Spleen (tissue), 11 donors: ENCODE measurements at regions not wholly inside any gene's neighbourhood (a gene's known extent, or its start where the extent isn't known, plus 50 kb on each side); places are given as distances from the start of the nearest gene placed in this dataset.
A peak's percentile ranks its signal among the peaks of the same experiment; 100 is the strongest.

Experiments used
- DNase-seq: peaks from one replicate; pipeline ENCODE4 v3.0.0-alpha.2; 2020
- H3K27ac ChIP-seq, 8 donors: fragments of 200-600 bp; sonication (generic) in 7 of 8; 1 replicate in 4 of 8; 2 replicates in 4 of 8; pipeline versions ENCODE4 v1.5.0 to v1.8.0; 2016 to 2021; ENCODE audit warnings: inconsistent platforms in 4 of 8, mild to moderate bottlenecking in 4 of 8, moderate library complexity in 1 of 8
- H3K27me3 ChIP-seq, 7 donors: fragments of 200-600 bp; sonication (generic) in 6 of 7; replicated peaks in 1 of 7; 1 replicate in 4 of 7; 2 replicates in 3 of 7; pipeline versions ENCODE4 v1.5.0 to v1.8.0; 2016 to 2021; ENCODE audit warnings: inconsistent platforms in 3 of 7, mild to moderate bottlenecking in 1 of 7
- H3K36me3 ChIP-seq, 6 donors: fragments of 200-600 bp; sonication (generic) in 5 of 6; 1 replicate in 4 of 6; 2 replicates in 2 of 6; pipeline versions ENCODE4 v1.5.0 to v1.8.0; 2016 to 2021; ENCODE audit warnings: inconsistent platforms in 2 of 6
- H3K4me1 ChIP-seq, 6 donors: fragments of 200-600 bp; sonication (generic) in 5 of 6; 1 replicate in 3 of 6; 2 replicates in 3 of 6; pipeline versions ENCODE4 v1.5.0 to v1.8.0; 2016 to 2021; ENCODE audit warnings: inconsistent platforms in 3 of 6
- H3K4me3 ChIP-seq, 8 donors: fragments of 200-600 bp; sonication (generic) in 7 of 8; 1 replicate in 4 of 8; 2 replicates in 4 of 8; pipeline versions ENCODE4 v1.5.0 to v1.8.0; 2016 to 2021; ENCODE audit warnings: inconsistent platforms in 4 of 8, mild to moderate bottlenecking in 4 of 8, moderate library complexity in 2 of 8
- H3K9me3 ChIP-seq, 8 donors: fragments of 200-600 bp; sonication (generic) in 7 of 8; 1 replicate in 4 of 8; 2 replicates in 4 of 8; pipeline versions ENCODE4 v1.5.0 to v1.8.0; 2016 to 2021; ENCODE audit warnings: inconsistent platforms in 4 of 8
- POLR2A ChIP-seq, 3 donors: fragments of 450-650 bp; IDR thresholded peaks; one replicate each; pipeline ENCODE4 v1.5.1; 2017; ENCODE audit warnings: antibody characterized with exemption in 3 of 3, mild to moderate bottlenecking in 1 of 3
- POLR2AphosphoS5 ChIP-seq, 3 donors: sonication (generic); formaldehyde crosslinking; IDR thresholded peaks; one replicate each; pipeline ENCODE4 v1.5.1; 2017; ENCODE audit warnings: antibody characterized with exemption in 3 of 3
- WGBS, 5 donors: extraction: QIAGEN DNeasy Blood & Tissue Kit in 3 of 5; methylation state at CpG; one replicate each; pipeline versions ENCODE4 v1.1.5 to v1.1.7; 2013 to 2018; 5-methylcytosine and 5-hydroxymethylcytosine counted together
- intact Hi-C: fragments of 100-400 bp; cut with DNase I; formaldehyde crosslinking; loops from one replicate; pipeline ENCODE4 v1.15.0; 2023; ENCODE audit warnings: low total_unique reads
- TF ChIP-seq, protein P1 (sequence below), 11 experiments: fragments of 200-600 bp in 7 of 11; fragments of 450-650 bp in 4 of 11; sonication (generic) in 4 of 11; IDR thresholded peaks in 8 of 11; conservative IDR thresholded peaks in 3 of 11; 1 replicate in 7 of 11; 2 replicates in 4 of 11; pipeline versions ENCODE4 v1.4.0 to v1.8.0; 2016 to 2021; ENCODE audit warnings: antibody characterized with exemption in 11 of 11, inconsistent platforms in 4 of 11, mild to moderate bottlenecking in 1 of 11
- donor health status: healthy with polysubstance abuse.
- donor health status: DM: no; HTN: no; CAD: no; lungs with moderate emphysema.
- donor health status: DM: no; HTN: no; CAD: no.
- donor health status: Bipolar disorder and iron deficiency.
- donor health status: healthy.
- donor health status: DM: no; HTN: no; CAD: no.
- donor health status: DM: yes; HTN: yes; CAD: no.

DNA sequence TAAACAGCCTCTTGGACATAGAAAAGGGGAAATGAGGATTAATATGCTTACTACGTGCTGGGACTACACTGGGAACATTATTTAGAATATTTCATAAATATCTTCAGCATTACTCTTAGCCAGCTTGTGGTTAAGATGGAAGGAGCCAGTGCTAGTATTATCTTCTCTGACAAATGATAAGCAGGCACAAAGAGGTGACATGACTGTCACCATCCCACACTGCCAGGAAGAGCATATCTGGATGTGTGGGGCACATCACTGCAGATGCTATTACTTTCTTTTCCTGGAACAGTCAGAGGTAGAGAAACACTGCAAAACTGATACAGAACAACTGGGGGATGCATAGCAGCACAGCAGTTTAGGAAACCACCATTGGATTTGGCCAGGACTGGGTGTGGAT, 281.0 kb upstream of the TNC start:
- Histone ChIP-seq H3K36me3 (no peaks in the 10 kb centered on the region), H3K4me3 (no peak overlapping the region), H3K27ac (peak overlapping the region in 1 of 8 donors; percentile 27), H3K9me3 (no peaks in the 10 kb centered on the region), H3K4me1 (peaks cover 0 to 11% (median 0%) of the 10 kb centered on the region in 6 donors), H3K27me3 (no peaks in the 10 kb centered on the region)
- intact Hi-C loops, result no loop called here
- no peak for TF ChIP-seq POLR2A (IDR thresholded peaks at IDR 0.05)
- no peak for TF ChIP-seq POLR2AphosphoS5 (IDR thresholded peaks at IDR 0.05)
- TF ChIP-seq, protein P1, sequence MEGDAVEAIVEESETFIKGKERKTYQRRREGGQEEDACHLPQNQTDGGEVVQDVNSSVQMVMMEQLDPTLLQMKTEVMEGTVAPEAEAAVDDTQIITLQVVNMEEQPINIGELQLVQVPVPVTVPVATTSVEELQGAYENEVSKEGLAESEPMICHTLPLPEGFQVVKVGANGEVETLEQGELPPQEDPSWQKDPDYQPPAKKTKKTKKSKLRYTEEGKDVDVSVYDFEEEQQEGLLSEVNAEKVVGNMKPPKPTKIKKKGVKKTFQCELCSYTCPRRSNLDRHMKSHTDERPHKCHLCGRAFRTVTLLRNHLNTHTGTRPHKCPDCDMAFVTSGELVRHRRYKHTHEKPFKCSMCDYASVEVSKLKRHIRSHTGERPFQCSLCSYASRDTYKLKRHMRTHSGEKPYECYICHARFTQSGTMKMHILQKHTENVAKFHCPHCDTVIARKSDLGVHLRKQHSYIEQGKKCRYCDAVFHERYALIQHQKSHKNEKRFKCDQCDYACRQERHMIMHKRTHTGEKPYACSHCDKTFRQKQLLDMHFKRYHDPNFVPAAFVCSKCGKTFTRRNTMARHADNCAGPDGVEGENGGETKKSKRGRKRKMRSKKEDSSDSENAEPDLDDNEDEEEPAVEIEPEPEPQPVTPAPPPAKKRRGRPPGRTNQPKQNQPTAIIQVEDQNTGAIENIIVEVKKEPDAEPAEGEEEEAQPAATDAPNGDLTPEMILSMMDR (IDR thresholded peaks at IDR 0.05 in 8 of 11, conservative IDR thresholded peaks at IDR 0.05 in 3 of 11), result no peak
- WGBS, 5 donors, result 50 to 81% (median 67%) methylated on average over 1 of the region's 1 CpG
- no peak for DNase-seq

DNA sequence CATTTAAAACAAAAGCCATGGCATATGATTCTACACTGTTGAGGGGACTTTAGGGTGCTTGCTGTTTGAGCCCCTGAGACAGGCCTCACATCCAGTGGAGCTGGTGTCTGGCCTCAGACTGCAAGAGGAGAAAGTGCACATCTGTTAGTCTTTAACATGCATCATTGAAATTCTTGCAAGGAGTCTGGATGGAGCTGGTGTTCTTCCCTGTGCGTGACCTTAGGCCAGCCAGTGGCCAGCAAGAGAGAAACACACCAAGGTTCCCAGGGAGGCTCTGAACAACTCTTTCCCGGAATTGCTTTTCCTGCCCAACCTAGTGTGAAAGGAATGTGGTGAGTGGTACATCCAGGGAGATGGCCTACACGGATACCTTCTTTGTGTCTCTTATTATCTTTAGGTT, 282.8 kb upstream of the TNC start:
- Histone ChIP-seq H3K36me3 (no peaks in the 10 kb centered on the region), H3K27me3 (no peaks in the 10 kb centered on the region), H3K27ac (no peak overlapping the region), H3K4me1 (peaks cover 0 to 11% (median 0%) of the 10 kb centered on the region in 6 donors), H3K4me3 (no peak overlapping the region), H3K9me3 (no peaks in the 10 kb centered on the region)
- DNase-seq, result no peak
- TF ChIP-seq POLR2AphosphoS5 (IDR thresholded peaks at IDR 0.05), result no peak
- no peak for TF ChIP-seq POLR2A (IDR thresholded peaks at IDR 0.05)
- TF ChIP-seq, protein P1 (IDR thresholded peaks at IDR 0.05 in 8 of 11, conservative IDR thresholded peaks at IDR 0.05 in 3 of 11), result no peak
- intact Hi-C loops, result no loop called here
- 69 to 85% (median 80%) methylated on average over 3 of the region's 3 CpGs for WGBS, 5 donors

DNA sequence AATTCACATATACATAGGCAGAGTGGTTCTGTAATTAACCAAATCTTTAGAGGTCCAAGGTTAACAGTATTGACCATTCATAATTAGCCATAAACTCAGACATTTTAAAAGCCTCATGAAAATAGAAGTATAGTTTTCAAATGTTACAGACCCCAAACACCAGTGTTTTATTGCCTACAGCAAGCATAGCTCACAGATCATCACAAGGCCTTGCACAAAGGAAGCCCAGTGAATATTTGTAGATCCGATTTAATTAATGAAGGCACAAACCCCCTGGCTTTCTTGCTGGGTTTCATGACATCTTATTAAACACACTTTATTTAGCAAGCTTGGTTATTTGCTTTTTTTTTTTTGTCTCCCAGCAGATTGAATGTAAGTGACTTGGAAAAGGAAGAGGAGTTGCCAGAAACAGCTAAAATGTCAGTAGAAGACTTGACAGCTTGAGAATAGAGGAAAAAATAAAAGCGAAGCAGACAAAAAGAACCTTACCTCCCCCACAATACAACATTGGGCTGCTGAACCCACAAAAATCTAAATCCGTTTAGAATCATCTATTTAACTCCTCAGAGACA, 283.9 kb upstream of the TNC start:
- TF ChIP-seq POLR2A (IDR thresholded peaks at IDR 0.05), result no peak
- TF ChIP-seq, protein P1 (IDR thresholded peaks at IDR 0.05 in 8 of 11, conservative IDR thresholded peaks at IDR 0.05 in 3 of 11), result no peak
- Histone ChIP-seq H3K27ac (no peak overlapping the region), H3K9me3 (no peaks in the 10 kb centered on the region), H3K4me3 (no peak overlapping the region), H3K27me3 (no peaks in the 10 kb centered on the region), H3K4me1 (peaks cover 0 to 2% (median 0%) of the 10 kb centered on the region in 6 donors), H3K36me3 (no peaks in the 10 kb centered on the region)
- intact Hi-C loops, result no loop called here
- DNase-seq, result no peak
- 58 to 71% (median 61%) methylated on average over 3 of the region's 3 CpGs for WGBS, 5 donors

DNA sequence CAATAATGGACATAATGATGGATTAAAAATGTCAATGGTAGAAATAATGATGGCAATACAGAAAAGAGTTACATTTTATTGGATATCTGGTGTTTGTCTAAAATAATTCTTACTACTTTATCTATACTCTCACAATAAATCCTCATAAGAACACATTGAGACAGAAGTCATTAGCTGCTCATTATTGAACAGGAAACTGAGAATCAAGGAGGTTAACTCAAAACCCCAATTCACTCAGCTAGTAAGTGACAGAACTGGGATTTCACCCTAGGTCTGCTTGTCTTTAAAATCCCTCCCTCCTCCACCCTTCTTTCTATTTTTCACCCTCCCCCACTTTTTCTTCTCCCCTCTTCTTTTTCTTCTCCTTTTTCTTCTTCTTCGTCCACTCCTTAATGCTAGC, 285.8 kb upstream of the TNC start:
- no peak for DNase-seq
- TF ChIP-seq POLR2AphosphoS5 (IDR thresholded peaks at IDR 0.05), result no peak
- intact Hi-C loops, result no loop called here
- no peaks in the 10 kb centered on the region for H3K9me3 ChIP-seq
- H3K4me1 ChIP-seq, result no peaks in the 10 kb centered on the region
- no peak overlapping the region for H3K27ac ChIP-seq
- H3K27me3 ChIP-seq, result no peaks in the 10 kb centered on the region
- H3K36me3 ChIP-seq, result no peaks in the 10 kb centered on the region
- WGBS, 5 donors, result 69 to 94% (median 78%) methylated on average over 1 of the region's 1 CpG
- no peak overlapping the region for H3K4me3 ChIP-seq

DNA sequence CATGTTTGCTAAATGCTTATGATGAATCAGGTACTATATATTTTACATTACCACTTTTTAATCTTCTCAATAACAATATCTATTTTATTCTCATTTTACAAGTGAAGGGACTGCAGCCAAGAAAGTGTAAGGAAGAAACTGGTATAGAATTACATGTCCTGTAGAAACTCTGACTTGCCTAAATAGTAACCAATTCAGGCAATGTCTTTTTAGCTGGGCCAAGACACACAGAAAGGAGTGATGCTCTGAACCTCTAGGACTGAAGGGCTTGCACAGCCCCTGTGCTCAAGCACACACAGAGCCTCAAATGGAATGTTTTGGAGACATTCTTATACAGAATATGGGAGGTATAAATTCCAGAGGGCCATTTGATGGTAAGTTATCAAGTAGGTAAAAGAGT, 286.4 kb upstream of the TNC start:
- intact Hi-C loops, result no loop called here
- no peaks in the 10 kb centered on the region for H3K4me1 ChIP-seq
- H3K27me3 ChIP-seq, result no peaks in the 10 kb centered on the region
- DNase-seq, result no peak
- no peaks in the 10 kb centered on the region for H3K9me3 ChIP-seq
- no peak overlapping the region for H3K27ac ChIP-seq
- TF ChIP-seq POLR2AphosphoS5 (IDR thresholded peaks at IDR 0.05) (no peak), POLR2A (IDR thresholded peaks at IDR 0.05) (no peak)
- TF ChIP-seq, protein P1 (IDR thresholded peaks at IDR 0.05 in 8 of 11, conservative IDR thresholded peaks at IDR 0.05 in 3 of 11), result no peak
- no peak overlapping the region for H3K4me3 ChIP-seq
- H3K36me3 ChIP-seq, result no peaks in the 10 kb centered on the region
